H1 (cell line): ENCODE measurements at regions not wholly inside any gene's neighbourhood (a gene's known extent, or its start where the extent isn't known, plus 50 kb on each side); places are given as distances from the start of the nearest gene placed in this dataset.

Experiments used
- SAP30 ChIP-seq: fragments of 300-600 bp; sonication (generic); IDR thresholded peaks from 2 replicates; pipeline ENCODE4 v1.7.1; 2012; ENCODE audit warnings: low read length, moderate library complexity, mild to moderate bottlenecking, inconsistent platforms; ENCODE audit not compliant: insufficient read depth, insufficient replicate concordance
- SP1 ChIP-seq: IDR thresholded peaks from 2 replicates; pipeline ENCODE4 v1.6.1; 2011; ENCODE audit warnings: low read depth, low read length
- SP2 ChIP-seq: IDR thresholded peaks from 2 replicates; pipeline ENCODE4 v1.6.1; 2012; ENCODE audit warnings: mild to moderate bottlenecking, low read length, inconsistent platforms

DNA sequence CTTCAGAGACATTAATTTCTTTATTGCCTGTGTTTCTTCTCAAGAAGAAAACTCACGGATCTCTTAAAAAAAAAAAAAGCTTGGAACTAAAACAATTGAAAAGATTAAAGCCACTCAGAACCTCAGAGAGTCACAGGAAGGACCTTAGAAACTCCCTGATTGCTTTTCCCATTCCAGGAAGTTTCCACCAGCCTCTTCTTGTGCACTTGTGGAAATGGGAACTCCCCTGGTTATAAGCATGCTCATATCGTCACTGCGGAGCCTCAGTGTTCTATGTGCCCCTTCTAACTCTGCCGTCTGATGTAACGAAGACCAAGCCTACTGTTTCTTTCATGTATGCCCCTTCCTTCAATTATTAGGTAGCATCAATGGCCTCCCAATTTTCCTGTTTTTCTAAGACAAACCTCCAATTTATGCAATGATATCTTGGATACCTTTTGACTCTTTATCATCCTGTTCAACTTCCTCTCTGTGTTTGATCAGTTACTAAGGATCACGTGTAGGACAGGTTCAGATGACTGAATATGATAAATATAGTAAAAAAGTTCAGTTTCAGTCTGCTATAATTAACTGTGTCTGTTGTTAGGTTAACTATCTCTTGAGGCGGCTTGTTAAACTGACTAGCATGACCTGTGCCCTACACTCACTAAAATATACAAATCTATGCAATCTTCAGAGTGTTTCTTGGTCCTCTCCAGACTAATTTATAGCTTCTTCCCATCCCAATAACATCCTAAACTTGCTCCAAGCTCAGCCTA lies 593.7 kb upstream of the CHAC2 start (continued):
- TF ChIP-seq SP2 (no peak), SAP30 (no peak), SP1 (no peak)
